GM19043 (cell line): ENCODE measurements at regions not wholly inside any gene's neighbourhood (a gene's known extent, or its start where the extent isn't known, plus 50 kb on each side); places are given as distances from the start of the nearest gene placed in this dataset.
"Not testable (repeated sequence)": the region's sequence is repeated elsewhere in the genome, so short reads cannot be mapped to it uniquely, and the experiment has no call there.

Experiments
- ATAC-seq: cut with Tn5 transposase; IDR thresholded peaks from one replicate; pipeline ENCODE4 v1.9.1; 2021; ENCODE audit warnings: low read depth; ENCODE audit not compliant: unreplicated experiment

DNA sequence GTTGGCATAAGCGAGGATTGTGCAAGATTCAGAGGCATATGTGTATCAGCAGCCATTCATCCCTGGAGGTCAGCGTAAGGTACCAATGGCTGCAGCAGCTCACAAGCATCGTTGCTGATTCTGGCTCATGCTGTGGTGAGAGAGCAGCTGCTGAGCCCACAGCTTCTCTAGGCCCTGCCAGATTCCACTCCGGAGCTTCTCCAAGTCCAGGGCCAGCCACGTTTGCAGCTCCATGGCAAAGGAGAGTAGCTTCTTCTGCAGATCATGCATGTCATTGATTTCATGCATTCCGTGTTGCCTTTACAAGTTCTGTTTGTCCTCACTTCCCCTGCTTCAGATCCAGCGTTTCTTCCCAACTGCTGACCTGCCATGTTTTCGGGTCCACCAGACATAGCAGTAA, 474.8 kb upstream of the ID4 start:
- ATAC-seq: no peak

DNA sequence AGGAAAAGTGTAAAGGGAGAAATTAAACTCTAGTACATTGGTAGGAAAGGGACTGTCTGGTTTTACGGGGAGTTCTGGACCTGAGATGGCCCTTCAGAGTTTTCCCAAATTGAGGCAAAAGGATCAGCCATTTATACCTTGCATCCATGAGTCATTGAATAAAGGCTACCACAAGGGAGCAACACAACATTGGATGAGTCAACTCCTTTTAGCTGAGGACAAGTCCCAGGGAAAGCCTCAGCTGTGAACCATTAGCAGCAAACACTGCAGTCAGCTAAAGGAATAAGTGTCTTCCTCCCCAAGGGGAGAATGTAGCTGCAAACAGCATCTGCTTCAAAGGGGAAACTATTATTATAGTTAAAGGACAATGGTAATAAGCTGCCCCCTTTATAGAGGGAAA, 468.7 kb upstream of the ID4 start:
- no peak for ATAC-seq

DNA sequence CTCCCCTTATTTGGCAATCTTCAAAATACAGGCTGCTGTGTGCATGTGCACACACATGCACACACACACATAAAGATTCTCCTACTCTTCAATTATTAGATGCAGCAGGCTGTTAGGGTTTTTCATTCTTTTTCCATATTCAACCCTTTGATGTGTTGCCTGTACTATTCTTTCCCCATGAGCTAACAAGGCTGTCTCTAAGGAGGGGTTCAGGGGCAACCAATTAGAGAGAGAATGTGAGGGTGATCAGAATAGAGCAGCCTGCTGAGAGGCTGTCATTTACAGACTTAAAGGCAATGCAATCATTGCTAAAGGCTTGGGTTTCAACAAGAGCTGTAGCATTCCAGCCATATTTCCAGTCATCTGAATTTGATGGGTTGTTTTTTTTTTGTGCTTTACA, 467.4 kb upstream of the ID4 start:
- no peak for ATAC-seq

DNA sequence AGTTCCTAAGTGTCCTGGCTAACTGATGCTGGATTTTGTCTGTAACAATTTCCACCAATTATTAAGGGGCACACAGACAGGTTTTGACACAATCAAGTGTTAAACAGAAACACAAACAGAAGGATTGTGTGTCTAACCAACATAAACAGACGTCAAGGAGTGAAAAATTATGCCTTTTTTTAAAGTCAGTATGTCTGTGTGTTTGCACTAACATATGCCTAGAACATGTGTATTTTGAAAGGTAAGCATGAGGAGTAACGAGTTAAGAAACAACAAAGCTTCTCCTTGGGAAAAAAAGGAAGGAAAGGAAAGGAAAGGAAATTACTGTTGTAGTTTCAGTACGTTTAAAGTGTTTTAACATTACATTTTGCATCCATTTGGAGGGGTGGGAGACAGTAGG, 466.3 kb upstream of the ID4 start:
- no peak for ATAC-seq

DNA sequence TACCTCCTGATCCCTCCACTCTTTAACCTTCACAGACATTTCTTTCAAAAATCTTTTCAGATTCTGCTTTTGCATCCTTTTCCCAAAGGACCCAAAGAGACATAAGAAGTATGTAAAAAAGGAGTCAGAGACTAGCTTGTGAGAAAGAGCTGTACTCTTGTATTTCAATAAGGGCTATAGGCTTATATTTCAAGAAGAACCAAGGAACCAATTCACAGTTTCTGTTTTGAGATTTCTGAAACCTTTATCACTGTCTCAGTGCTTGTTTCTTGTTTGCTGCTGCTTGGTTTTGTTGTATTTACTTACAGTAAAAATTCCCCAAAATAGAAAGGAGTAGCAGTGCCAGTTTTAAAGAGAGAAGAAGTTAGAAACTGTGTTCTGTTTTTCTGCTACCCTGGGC, 461.6 kb upstream of the ID4 start:
- ATAC-seq: no peak

DNA sequence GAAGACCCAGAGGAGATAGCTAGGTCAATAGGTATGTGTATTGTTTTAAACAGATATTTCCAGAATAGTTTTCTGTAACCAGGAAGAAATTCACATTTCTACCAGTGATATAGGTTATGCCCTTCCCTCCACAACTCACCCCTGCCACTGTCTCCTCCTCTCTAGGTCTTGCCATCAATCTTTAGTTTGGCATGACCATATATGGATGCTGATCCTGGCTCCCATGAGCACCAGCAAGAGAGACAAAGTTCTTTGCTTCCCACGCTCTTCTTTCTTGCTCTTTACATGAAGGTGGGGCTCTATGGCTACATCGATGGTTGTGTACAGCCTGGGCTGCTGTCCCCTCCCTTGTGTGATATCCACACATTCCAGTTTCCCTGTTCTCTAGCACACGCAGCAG, 459.4 kb upstream of the ID4 start:
- no peak for ATAC-seq

DNA sequence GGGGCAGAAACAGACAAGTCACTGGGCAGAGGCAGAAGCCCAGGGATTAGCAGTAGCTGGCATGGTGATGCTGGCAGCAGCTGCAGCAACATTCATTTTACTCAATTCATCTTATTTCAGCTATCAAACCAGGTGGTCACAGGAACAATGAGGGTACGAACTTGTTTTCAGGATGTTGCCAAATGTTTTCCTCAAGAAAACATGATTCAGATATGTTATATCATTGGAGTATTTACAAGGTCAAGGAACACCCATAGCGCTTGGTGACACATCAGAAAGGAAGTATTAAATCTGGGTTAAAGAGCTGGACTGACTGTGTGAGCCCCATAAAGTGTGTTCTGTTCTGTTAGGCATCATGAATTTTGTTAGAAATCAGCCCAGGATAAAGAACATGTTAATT, 456.9 kb upstream of the ID4 start:
- no peak for ATAC-seq

DNA sequence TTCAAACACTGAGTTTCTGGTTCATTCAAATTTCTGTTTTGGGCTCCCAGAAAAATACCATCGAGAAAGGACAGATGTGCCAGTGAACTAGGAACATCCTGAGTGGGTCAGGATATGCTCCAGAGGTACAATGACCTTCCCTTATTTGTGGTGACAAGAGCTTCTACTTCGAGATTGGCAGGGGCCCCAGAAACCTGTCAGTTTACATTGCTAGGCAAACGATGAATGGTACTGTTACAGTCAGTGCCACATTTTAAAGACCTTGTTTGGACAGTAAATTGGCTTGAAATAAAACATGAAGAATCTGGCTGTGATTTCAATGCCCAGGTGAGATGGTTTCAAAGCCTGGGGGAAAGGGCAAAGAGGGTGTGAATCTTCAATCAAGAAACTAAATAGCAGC, 454.5 kb upstream of the ID4 start:
- no peak for ATAC-seq

DNA sequence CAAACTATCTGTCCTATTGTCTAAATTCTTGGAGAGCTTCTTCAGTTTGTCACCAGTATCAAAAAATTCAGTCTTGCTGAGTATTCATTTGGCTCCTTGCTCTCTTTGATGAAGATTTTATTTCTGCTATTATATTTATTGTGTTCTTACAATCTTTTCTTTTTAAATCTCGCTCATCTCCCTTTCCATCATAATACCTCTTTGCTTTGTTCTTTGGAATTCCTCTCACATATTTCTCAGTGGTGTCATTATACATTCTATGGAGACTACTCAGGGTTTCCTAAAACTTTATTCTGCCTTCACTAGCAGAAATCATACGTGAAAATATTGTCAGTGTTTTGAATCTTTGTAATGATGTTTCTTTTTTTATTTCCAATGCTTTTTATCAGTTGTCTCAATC, 445.2 kb upstream of the ID4 start:
- no peak for ATAC-seq

DNA sequence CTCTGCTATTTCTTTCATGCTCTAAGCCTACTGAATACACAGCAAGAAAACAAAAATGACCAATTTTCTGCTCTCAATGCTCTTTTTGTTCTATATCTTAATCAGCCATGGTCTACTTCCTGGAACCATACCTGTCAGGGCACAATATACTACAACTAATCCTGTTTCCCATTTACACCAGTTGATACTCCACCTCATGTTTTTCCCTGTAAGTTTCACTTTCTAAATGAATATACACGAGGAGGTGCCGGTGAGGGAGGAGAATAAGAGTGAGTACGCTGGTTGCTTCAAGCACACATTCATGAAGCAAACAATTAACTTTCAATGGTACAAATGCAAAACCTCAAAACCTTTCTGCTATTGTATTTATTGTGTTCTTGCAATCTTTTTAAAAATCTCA, 443.1 kb upstream of the ID4 start:
- ATAC-seq: no peak

DNA sequence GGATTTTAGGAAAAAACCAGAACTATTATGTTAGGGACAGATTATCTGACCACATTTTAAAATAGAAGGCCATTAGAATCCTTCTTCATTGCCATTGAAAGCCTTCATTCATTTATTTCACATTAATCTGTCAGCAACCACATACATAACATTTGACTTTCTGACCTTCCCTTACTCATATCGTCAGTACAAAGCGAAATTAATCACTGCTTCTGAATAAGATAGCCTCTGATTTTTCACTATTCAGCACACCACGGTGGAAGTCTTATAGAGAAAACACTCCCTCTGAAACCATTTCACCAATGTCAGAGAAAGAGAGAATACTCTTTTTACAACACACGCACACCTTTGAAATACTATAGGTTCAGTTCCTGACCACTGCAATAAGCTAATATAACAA, 442.5 kb upstream of the ID4 start:
- ATAC-seq: no peak

DNA sequence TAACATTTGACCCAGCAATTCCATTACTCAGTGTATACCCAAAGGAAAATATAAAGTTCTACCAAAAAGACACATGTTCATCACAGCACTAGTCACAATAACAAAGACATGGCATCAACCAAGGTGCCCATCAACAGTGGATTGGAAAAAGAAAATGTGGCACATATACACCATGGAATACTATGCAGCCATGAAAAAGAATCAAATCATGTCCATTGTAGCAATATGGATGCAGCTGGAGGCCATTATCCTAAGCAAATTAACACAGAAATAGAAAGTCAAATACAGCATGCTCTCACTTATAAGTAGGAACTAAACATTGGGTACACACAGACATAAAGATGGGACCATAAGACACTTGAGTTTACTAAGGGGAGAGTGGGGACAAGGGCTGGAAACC, 441.9 kb upstream of the ID4 start:
- no peak for ATAC-seq

DNA sequence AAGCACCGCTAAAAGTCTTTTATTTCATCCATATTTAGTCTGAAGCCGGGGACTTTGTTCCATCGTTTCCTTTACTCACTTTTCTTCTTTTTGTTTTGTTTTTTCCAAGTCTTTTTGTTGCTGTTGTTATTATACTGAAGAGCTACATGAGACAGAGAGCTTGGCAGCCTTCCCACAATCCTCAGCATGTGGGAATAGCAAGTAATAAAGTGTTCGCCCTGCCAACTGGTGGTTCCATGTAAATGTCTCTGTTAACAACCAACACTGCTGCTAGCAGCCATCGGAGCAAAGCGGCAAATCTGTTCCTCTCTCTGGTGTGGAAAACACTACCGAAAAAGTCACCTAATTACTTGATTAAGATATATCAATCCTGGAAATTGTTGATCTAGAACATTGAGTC, 437.8 kb upstream of the ID4 start:
- no peak for ATAC-seq

DNA sequence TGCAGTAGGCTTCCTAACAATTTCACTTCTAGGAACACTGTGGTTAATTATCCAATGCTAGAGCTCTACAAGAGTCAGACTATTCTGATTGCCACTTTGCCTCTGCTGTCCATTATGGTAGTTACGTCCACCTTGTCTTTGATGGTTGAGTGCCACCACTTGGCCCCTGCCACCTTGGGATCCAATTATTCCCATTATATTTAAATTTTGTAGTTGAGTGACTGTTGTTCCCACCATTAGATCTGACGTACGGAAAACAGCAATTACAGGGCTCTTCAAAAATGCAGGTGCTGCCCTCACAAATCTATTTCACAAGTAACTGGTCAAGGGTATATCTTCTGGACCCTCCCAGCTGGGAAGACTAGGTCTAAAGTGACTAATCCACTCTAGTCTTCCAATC, 432.3 kb upstream of the ID4 start:
- ATAC-seq: not testable (repeated sequence)

DNA sequence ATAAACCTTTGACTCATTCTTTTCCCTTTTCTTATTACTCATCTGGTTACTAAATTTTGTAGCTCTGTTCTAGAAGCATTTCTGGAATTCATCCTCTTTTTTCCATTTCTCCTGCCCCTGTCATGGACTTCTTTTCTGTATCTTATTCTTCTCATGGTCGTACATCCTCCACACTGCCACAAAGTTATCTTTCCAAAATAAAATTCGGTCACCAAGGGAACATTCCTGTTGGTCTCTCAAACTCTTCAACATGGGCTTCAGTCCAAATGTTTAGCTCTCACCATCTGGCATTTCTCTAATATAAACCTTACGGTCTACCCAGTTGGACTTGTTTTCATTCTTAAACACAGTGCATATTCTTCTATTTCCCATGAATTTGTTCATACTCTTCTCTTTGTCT, 428.8 kb upstream of the ID4 start:
- no peak for ATAC-seq

DNA sequence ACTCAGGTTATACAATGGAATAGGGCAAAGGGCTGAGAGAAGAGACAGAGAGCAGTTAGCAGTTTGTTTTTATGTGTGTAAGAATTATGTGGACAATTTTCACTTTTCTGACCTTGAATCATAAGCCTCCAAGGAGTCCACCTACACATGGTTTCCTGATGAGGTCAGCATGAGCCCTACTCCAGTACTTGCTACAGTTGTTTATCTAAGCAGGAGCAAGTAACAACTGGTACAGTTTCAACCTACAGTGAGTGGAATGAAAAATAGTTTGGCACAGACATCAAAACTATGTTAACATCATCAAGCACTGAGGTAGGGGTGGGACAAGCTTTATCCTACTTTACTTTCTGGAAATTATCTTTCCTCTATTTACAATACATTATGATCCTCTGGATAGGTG, 426.7 kb upstream of the ID4 start:
- ATAC-seq: no peak

DNA sequence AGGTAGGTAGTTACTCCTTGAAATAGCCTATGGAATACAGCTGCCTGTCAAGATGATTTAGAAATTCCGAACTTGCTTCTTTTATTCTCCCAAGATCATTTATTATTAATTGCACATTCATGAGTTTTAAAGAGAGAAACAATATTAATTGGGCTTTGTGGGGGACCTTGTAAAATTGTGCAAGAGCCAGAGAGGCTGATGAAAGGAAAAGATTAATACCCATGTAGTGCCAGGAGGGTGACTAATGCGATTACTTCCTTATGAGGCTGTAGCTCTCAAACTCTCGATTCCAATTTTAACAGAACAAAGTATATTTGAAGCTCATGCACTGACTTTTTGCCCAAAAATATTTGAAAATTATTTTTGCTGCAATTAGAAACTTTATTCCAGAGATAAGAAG, 423.8 kb upstream of the ID4 start:
- no peak for ATAC-seq

DNA sequence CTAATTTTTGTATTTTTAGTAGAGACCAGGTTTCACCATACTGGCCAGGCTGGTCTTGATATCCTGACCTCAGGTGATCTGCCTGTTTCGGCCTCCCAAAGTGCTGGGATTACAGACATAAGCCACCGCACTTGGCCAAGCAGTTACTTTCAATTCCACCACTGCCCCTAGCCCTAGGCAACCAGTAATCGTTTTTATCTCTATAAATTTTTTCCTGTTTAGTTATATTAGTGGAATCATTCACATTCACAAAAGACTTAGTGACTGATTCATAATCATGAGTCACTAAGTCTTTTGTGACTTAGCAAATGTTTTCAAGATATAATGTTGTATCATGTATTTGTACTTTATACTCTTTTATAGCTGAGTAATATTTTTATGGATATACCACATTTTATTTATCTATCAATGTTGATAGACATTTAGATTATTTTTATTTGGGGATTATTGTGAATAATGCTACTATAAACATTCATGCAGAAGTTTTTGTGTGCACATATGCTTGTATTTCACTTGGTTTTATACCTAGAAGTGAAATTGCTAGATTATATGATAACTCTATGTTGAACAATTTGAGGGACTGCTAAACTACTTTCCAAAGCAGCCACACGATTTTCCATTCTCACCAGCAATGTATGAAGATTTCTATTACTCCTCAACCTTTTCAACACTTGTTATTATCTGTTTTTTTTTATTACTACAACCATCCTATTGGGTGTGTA, 421.4 kb upstream of the ID4 start:
- ATAC-seq: no peak

DNA sequence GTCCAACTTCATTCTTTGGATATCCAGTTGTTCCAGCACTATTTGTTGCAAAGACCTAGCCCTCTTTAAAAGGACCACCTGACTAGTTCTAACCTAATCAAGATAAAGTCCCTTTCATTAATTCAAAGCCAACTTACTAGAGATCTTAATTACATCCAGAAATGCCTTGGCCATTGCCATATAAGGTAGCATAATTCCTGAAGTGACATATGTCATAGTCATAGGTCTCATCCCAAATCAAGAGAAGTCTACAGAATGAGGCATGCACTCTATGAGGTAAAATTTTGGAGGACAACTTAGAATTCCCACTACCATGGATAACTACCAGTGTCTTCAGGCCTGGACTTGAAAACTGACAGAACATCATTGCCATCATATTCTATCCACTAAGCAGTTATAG, 420.4 kb upstream of the ID4 start:
- ATAC-seq: no peak

DNA sequence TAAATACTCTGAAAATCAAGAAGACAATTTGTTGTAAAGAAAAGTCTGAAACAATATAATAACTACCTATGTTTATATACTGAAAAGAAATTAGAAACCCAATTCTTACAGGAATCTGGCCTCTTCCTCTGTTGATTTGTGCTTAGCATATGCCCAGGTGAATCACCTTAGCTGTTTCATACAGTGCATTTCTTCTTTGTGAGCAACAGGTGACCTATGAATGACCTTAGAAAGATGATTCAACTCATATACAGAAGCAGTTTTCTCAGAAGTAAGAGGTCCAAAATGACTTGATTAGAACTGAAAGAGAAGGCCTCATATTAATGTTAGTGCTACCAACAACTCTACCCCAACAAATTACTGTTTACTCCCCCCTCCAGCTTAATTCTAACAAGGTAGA, 419.5 kb upstream of the ID4 start:
- no peak for ATAC-seq

DNA sequence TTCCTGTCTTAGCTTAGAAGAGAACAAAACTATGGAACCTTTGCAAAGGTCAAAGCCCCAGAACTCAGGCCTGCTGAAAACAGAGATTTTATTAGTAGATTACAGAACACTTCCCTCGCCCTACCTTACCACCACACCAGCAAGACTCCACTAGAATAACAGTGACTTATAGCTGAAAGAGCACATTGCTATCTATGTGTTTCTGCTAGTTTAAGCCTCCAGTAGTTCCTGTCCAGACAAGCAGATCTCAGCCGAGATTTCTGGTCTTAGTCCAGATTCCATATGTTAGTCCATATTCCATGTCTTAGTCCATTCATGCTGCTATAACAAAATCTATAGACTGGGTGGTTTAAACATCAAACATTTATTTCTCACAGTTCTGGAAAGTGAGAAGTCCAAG, 412.3 kb upstream of the ID4 start:
- ATAC-seq: no peak

DNA sequence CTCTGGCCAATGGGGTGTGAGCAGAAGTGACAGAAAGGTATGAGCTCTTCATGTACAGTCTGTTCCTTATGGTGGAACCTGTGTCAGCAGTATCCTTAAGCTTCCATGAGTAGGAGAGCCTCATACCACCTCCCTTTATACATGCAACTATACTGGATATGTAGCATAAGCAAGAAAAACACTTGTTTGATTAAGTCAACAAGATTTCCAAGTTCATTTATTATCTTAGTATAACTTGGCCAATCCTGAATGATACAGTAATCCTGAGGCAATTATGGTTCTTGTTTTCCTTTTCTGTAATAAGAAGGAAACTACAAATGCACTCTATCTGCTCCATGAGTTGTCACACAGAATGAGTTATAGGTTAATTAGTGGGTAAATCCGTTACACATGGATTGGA, 409.6 kb upstream of the ID4 start:
- ATAC-seq: no peak

DNA sequence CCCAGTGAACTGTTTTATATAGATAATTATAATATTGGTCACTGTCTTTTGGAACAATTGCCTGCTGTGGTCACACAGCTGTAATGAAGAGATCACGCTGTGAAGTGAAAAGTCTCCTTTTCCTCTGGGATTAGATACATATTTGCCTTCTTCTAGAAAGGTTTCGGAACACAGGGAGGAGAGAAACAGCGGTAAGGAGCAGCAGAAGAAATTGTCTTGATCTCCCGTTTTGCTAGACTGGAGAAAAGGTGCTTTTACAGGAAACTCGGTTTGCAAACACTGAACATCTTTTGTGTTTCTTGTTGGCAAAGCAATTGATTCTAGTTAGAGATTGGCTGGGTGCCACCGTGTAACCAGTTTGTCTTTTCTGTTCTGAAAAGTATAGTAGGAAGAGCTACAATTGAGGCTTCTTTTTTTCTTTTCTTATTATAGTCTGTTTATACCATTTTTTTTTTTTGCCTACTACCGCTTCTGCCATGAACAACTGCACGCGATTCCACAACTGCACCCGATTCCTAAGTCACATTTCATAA, 404.1 kb upstream of the ID4 start:
- no peak for ATAC-seq
